Brain microvascular endothelial cell (primary cell): ENCODE measurements at regions not wholly inside any gene's neighbourhood (a gene's known extent, or its start where the extent isn't known, plus 50 kb on each side); places are given as distances from the start of the nearest gene placed in this dataset.
A peak's percentile ranks its signal among the peaks of the same experiment; 100 is the strongest.

Experiments used
- DNase-seq: peaks from one replicate; pipeline ENCODE4 v3.0.0-alpha.2; 2020
- H3K27ac ChIP-seq: fragments of 250-450 bp; sonication (Bioruptor Pico); 2 replicates; pipeline ENCODE4 v1.5.1; 2020; ENCODE audit warnings: mild to moderate bottlenecking, moderate library complexity
- H3K27me3 ChIP-seq: fragments of 250-450 bp; sonication (Bioruptor Pico); replicated peaks from 2 replicates; pipeline ENCODE4 v1.5.1; 2020; ENCODE audit warnings: mild to moderate bottlenecking
- H3K36me3 ChIP-seq: fragments of 250-450 bp; sonication (Bioruptor Pico); replicated peaks from 2 replicates; pipeline ENCODE4 v1.5.1; 2020; ENCODE audit warnings: mild to moderate bottlenecking
- H3K4me3 ChIP-seq: 2 replicates; pipeline ENCODE4 v1.5.1; 2011; ENCODE audit warnings: low read depth, mild to moderate bottlenecking, control low read depth, low read length, moderate library complexity
- in situ Hi-C: cut with HindIII; loops from 2 replicates; pipeline ENCODE4 v1.10.0; 2017; ENCODE audit warnings: low sequenced_read_pairs, low pct_ligation_motif_present
- TF ChIP-seq, protein P1 (sequence below): IDR thresholded peaks from 2 replicates; pipeline ENCODE4 v1.5.1; 2011; ENCODE audit warnings: low read depth, mild to moderate bottlenecking, moderate library complexity, low read length, control low read depth, inconsistent platforms; ENCODE audit errors: missing control alignments

DNA sequence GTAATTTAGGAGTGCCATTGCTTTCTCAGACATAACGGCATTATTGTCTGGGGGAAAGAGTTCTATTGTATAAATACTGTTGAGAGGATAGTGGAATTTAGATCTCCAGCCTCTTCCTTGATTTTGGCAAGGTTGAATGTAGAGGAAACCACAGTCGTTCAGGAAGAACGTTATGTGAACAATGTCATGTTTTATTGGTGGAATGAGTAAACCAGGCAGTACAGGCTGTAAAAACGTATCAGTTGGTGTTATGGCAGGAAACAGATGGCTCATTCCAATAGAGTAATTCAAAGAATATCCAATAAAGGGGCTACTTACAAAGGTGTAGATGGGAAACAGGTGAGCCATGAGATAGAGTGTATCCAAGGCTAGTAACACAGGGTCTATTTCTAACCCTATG, 123.6 kb upstream of the SLC35B3 start:
- H3K27ac ChIP-seq: no peak overlapping the region
- no peaks in the 10 kb centered on the region for H3K27me3 ChIP-seq
- in situ Hi-C loops: no loop called here
- no peak for DNase-seq
- TF ChIP-seq, protein P1, sequence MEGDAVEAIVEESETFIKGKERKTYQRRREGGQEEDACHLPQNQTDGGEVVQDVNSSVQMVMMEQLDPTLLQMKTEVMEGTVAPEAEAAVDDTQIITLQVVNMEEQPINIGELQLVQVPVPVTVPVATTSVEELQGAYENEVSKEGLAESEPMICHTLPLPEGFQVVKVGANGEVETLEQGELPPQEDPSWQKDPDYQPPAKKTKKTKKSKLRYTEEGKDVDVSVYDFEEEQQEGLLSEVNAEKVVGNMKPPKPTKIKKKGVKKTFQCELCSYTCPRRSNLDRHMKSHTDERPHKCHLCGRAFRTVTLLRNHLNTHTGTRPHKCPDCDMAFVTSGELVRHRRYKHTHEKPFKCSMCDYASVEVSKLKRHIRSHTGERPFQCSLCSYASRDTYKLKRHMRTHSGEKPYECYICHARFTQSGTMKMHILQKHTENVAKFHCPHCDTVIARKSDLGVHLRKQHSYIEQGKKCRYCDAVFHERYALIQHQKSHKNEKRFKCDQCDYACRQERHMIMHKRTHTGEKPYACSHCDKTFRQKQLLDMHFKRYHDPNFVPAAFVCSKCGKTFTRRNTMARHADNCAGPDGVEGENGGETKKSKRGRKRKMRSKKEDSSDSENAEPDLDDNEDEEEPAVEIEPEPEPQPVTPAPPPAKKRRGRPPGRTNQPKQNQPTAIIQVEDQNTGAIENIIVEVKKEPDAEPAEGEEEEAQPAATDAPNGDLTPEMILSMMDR: no peak
- H3K36me3 ChIP-seq: no peaks in the 10 kb centered on the region
- no peak overlapping the region for H3K4me3 ChIP-seq

DNA sequence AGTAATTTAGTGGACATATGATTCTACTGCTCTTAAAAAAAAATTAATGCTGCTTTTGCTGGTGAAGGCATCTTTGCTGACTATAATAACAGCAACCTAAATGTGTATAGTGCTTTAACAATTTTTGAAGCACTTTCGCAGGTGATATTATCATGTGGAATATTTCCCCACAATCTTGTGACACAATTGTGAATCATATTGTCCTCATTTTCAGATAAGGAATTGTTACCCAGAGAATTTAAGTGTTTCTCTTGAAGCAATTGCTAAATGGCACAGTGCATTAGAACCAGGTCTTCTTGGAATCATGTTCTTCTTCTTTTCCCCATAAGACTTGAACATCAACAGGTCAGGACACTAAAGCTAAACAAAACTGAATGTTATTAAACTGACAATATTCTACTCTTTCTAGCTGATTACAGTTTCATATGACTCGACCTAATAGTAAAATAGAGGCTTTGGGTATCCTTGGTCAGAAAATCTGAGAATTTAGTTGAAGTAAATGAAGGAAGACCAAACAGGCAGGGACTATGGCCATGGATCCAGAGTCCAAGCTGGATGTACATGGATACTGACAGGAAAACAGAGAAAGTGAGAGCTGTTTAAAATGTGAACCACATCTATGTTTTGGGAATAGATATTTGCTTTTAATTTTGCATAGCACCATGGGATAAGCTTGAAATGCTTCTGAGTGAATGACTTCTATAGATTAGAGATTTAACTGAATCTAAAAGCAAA, 121.8 kb upstream of the SLC35B3 start:
- no peak overlapping the region for H3K4me3 ChIP-seq
- no peaks in the 10 kb centered on the region for H3K36me3 ChIP-seq
- TF ChIP-seq, protein P1: no peak
- H3K27me3 ChIP-seq: no peaks in the 10 kb centered on the region
- in situ Hi-C loops: no loop called here
- no peak for DNase-seq
- no peak overlapping the region for H3K27ac ChIP-seq

DNA sequence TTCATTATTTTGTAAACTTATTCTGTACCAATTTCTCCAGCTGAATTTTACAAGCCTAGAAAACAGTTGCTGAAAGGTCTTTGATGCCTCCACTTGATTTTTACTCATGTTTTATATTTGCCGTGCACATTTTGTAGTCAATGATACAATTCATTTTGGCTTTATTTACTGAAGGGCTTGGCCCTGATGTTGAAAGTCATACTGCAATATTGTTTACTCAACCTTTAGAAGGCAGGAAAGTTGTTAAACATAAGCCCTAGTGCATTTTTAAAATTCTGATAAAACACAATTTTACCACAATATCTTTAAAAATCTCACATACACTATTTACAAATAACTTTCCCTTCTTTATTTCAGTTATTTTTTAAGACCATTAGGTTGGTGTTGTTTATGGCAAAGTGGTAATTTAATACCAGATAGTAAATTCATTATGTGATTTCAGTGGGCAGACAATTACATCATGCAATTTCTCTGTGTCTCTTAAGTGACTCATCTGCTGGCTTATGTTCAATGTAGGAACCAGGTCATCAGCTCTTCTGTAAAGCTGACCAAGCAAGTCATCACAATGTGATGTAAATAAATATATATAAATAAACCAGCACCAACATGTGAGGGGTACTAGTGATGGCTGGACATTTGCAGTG, 121.1 kb upstream of the SLC35B3 start:
- H3K36me3 ChIP-seq: no peaks in the 10 kb centered on the region
- H3K27ac ChIP-seq: no peak overlapping the region
- peak; percentile 25 for DNase-seq
- no peaks in the 10 kb centered on the region for H3K27me3 ChIP-seq
- H3K4me3 ChIP-seq: no peak overlapping the region
- in situ Hi-C loops: no loop called here
- TF ChIP-seq, protein P1: no peak

DNA sequence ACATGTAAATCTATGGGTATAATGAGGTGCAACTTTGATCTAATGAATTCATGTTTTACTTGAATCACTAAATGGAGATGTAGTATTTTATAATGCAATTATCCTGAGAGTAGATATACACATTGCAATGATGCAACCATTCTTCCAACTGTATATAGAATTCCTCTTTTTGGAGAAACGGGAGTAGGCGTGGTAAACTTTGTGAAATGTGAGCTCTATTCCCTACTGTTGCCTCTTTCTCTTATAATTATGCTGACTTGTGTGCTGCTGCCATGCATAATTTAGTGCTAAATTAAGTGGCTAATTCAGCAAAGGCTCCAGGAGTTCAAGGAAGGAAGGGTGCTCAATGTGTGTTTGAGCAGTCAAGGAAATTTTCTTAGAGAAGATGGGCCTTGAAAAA, 116.6 kb upstream of the SLC35B3 start:
- TF ChIP-seq, protein P1: no peak
- Histone ChIP-seq H3K4me3 (no peak overlapping the region), H3K27ac (no peak overlapping the region), H3K27me3 (no peaks in the 10 kb centered on the region), H3K36me3 (no peaks in the 10 kb centered on the region)
- in situ Hi-C loops: no loop called here
- DNase-seq: no peak

DNA sequence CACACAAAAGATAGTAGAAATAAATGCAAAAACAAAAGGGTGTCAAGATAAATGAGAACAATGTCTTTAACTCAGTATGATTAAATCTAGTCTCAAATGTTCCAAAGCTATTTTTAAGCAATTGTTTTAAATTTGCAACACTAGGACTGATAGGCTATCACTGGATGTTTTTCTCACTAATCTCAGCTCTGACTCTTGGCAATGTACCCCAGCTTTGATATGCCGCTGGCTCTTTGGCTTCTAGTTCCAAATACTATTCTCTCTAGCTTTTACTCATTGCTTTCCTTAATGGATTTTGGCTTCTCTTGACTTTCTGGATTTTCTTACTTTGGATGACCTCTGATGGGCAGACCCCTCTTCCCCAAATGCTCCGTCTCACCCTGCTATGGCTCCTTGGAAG, 116.0 kb upstream of the SLC35B3 start:
- Histone ChIP-seq H3K36me3 (no peaks in the 10 kb centered on the region), H3K27me3 (no peaks in the 10 kb centered on the region), H3K27ac (no peak overlapping the region), H3K4me3 (no peak overlapping the region)
- in situ Hi-C loops: no loop called here
- TF ChIP-seq, protein P1: no peak
- no peak for DNase-seq
